HCT116 (cell line): ENCODE measurements at regions not wholly inside any gene's neighbourhood (a gene's known extent, or its start where the extent isn't known, plus 50 kb on each side); places are given as distances from the start of the nearest gene placed in this dataset.

Experiments
- ATAC-seq: fragments of 200-7000 bp; cut with Tn5 transposase; 2 replicates; pipeline ENCODE4 v1.9.1; 2020; ENCODE audit warnings: mild to moderate bottlenecking, moderate library complexity
- BruUV-seq: library from RNA; stranded (reverse); fragments of 400-500 nt; replicated peaks from 2 replicates; lab custom pipeline; 2021; lab: Mats Ljungman, UMichigan
- CTCF ChIA-PET: fragments of 300-600 bp; sonication (Branson Sonifier 250); formaldehyde crosslinking; loops from one replicate; lab custom pipeline; 2021; ENCODE audit warnings: antibody characterized with exemption; lab: Charles Lee
- POLR2A ChIA-PET: fragments of 300-600, 350-600 bp; sonication (Branson Sonifier 250); formaldehyde crosslinking; loops from one replicate; lab custom pipeline; 2021; ENCODE audit warnings: antibody characterized with exemption; lab: Charles Lee
- RAD21 ChIA-PET, 2 experiments: fragments of 300-600 bp; sonication (Branson Sonifier 250); formaldehyde crosslinking; loops; one replicate each; lab custom pipeline; 2023; ENCODE audit warnings: low total read pairs in 2 of 2; ENCODE audit not compliant: uncharacterized antibody in 2 of 2, unreplicated experiment in 2 of 2, low non-redundant PET in 1 of 2; lab: Charles Lee
- DNase-seq: peaks from one replicate; pipeline ENCODE4 v3.0.0-alpha.2; 2010; ENCODE audit warnings: low read depth, low spot score
- H2AFZ ChIP-seq: fragments of 200-600 bp; shearing (Covaris generic), sonication (generic); 2 replicates; pipeline ENCODE4 v1.6.1; 2017; ENCODE audit warnings: low read depth, mixed run types, mixed read lengths, antibody characterized with exemption, low read length; ENCODE audit not compliant: poor library complexity, severe bottlenecking
- H3K27ac ChIP-seq: 2 replicates; pipeline ENCODE4 v1.5.1; 2012; ENCODE audit warnings: low read depth, low read length
- H3K27me3 ChIP-seq: fragments of 200-600 bp; sonication (generic); 2 replicates; pipeline ENCODE4 v1.6.1; 2016; ENCODE audit warnings: mixed run types, low read length, mixed read lengths; ENCODE audit not compliant: insufficient read depth
- H3K36me3 ChIP-seq, 2 experiments: fragments of 200-500 bp in 1 of 2; fragments of 200-600 bp in 1 of 2; sonication (Bioruptor generic) in 1 of 2; sonication (generic) in 1 of 2; 2 replicates each; pipeline versions ENCODE4 v1.5.1 to v1.6.1; 2014 to 2016; ENCODE audit warnings: low read length in 2 of 2, inconsistent platforms in 1 of 2, mixed read lengths in 1 of 2, mixed run types in 1 of 2; ENCODE audit not compliant: insufficient read depth in 2 of 2, control insufficient read depth in 1 of 2
- H3K4me1 ChIP-seq, 2 experiments: fragments of 200-600 bp in 1 of 2; sonication (generic) in 1 of 2; 2 replicates each; pipeline versions ENCODE4 v1.5.1 to v1.6.1; 2012 to 2017; ENCODE audit warnings: low read length in 2 of 2, inconsistent platforms in 1 of 2, mild to moderate bottlenecking in 1 of 2, mixed read lengths in 1 of 2, mixed run types in 1 of 2, moderate library complexity in 1 of 2; ENCODE audit not compliant: insufficient read depth in 2 of 2, control insufficient read depth in 1 of 2
- H3K4me2 ChIP-seq: fragments of 200-600 bp; sonication (generic); 2 replicates; pipeline ENCODE4 v1.6.1; 2017; ENCODE audit warnings: mixed run types, low read length, mixed read lengths
- H3K4me3 ChIP-seq, 2 experiments: fragments of 200-600 bp in 1 of 2; sonication (generic) in 1 of 2; replicated peaks in 1 of 2; 2 replicates each; pipeline ENCODE4 v1.5.1; 2011 to 2016; ENCODE audit warnings: low read length in 2 of 2, control low read depth in 1 of 2, low read depth in 1 of 2, mild to moderate bottlenecking in 1 of 2, mixed read lengths in 1 of 2, mixed run types in 1 of 2
- H3K79me2 ChIP-seq: fragments of 200-600 bp; sonication (generic); 2 replicates; pipeline ENCODE4 v1.6.1; 2017; ENCODE audit warnings: mild to moderate bottlenecking, mixed run types, low read length, moderate library complexity, mixed read lengths; ENCODE audit not compliant: insufficient read depth
- H3K9ac ChIP-seq: fragments of 200-600 bp; sonication (generic); 2 replicates; pipeline ENCODE4 v1.6.1; 2016; ENCODE audit warnings: low read length, mixed read lengths
- H3K9me2 ChIP-seq: fragments of 200-600 bp; sonication (generic), shearing (Covaris generic); 2 replicates; pipeline ENCODE4 v1.6.1; 2017; ENCODE audit warnings: mixed run types, mild to moderate bottlenecking, moderate library complexity; ENCODE audit not compliant: insufficient read depth
- H3K9me3 ChIP-seq, 2 experiments: fragments of 200-500 bp in 1 of 2; fragments of 200-600 bp in 1 of 2; sonication (Bioruptor generic) in 1 of 2; sonication (generic) in 1 of 2; 2 replicates each; pipeline ENCODE4 v1.6.1; 2014 to 2017; ENCODE audit warnings: low read length in 2 of 2, mixed read lengths in 2 of 2, inconsistent platforms in 1 of 2, low read depth in 1 of 2, mild to moderate bottlenecking in 1 of 2, mixed run types in 1 of 2, moderate library complexity in 1 of 2; ENCODE audit not compliant: control insufficient read depth in 1 of 2, insufficient read depth in 1 of 2
- H4K20me1 ChIP-seq: fragments of 200-600 bp; sonication (generic), shearing (Covaris generic); 2 replicates; pipeline ENCODE4 v1.6.1; 2017; ENCODE audit warnings: mixed run types, mild to moderate bottlenecking, moderate library complexity; ENCODE audit not compliant: insufficient read depth
- ATF3 ChIP-seq: IDR thresholded peaks from 2 replicates; pipeline ENCODE4 v1.6.1; 2012
- CEBPB ChIP-seq: IDR thresholded peaks from 2 replicates; pipeline ENCODE4 v1.6.1; 2012; ENCODE audit warnings: low read depth
- EZH2 ChIP-seq: fragments of 200-600 bp; sonication (generic); IDR thresholded peaks from 2 replicates; pipeline ENCODE4 v1.6.1; 2017; ENCODE audit warnings: antibody characterized with exemption, mixed run types
- EZH2phosphoT487 ChIP-seq: fragments of 200-600 bp; IDR thresholded peaks from 2 replicates; pipeline ENCODE4 v1.6.1; 2018; ENCODE audit warnings: antibody characterized with exemption, borderline replicate concordance
- MAX ChIP-seq: IDR thresholded peaks from 2 replicates; pipeline ENCODE4 v1.6.1; 2012
- POLR2A ChIP-seq: IDR thresholded peaks from 2 replicates; pipeline ENCODE4 v1.7.0; 2011; ENCODE audit warnings: borderline replicate concordance; ENCODE audit not compliant: insufficient read depth, insufficient read length; ENCODE audit errors: extremely low read depth
- SIN3A ChIP-seq: IDR thresholded peaks from 2 replicates; pipeline ENCODE4 v1.6.1; 2012; ENCODE audit warnings: low read depth
- SP1 ChIP-seq: IDR thresholded peaks from 2 replicates; pipeline ENCODE4 v1.6.1; 2012; ENCODE audit warnings: low read depth
- SRF ChIP-seq: IDR thresholded peaks from 2 replicates; pipeline ENCODE4 v1.6.1; 2012; ENCODE audit warnings: low read depth
- YY1 ChIP-seq: IDR thresholded peaks from 2 replicates; pipeline ENCODE4 v1.6.1; 2011; ENCODE audit warnings: low read length, low read depth, moderate library complexity, mild to moderate bottlenecking; ENCODE audit not compliant: insufficient replicate concordance; ENCODE audit errors: extremely low read depth
- ZBTB33 ChIP-seq: IDR thresholded peaks from 2 replicates; pipeline ENCODE4 v1.6.1; 2011; ENCODE audit warnings: mild to moderate bottlenecking, low read length, moderate library complexity; ENCODE audit not compliant: insufficient replicate concordance; ENCODE audit errors: extremely low read depth
- ZFX ChIP-seq: fragments of 450-650 bp; IDR thresholded peaks from 2 replicates; pipeline ENCODE4 v1.6.1; 2017
- ZNF274 ChIP-seq: fragments of 200-500 bp; sonication (Bioruptor generic); IDR thresholded peaks from 2 replicates; pipeline ENCODE4 v1.6.1; 2014; ENCODE audit warnings: mild to moderate bottlenecking, low read depth, low read length, inconsistent platforms
- intact Hi-C: fragments of 100-400 bp; cut with micrococcal nuclease; formaldehyde crosslinking; loops from 2 replicates; pipeline ENCODE4 v1.10.0; 2022

GRCh38 chr15:95836536-95836935 lies 494.0 kb upstream of the NR2F2 start:
- intact Hi-C loops: no loop called here
- ChIA-PET CTCF (no interaction called here), RAD21 (no interaction called here), POLR2A (no interaction called here)
- Histone ChIP-seq H3K4me1 (no peaks in the 10 kb centered on the region), H2AFZ (no peak overlapping the region), H3K9ac (no peak overlapping the region), H4K20me1 (no peaks in the 10 kb centered on the region), H3K79me2 (no peaks in the 10 kb centered on the region), H3K9me2 (no peaks in the 10 kb centered on the region), H3K9me3 (no peaks in the 10 kb centered on the region), H3K27me3 (no peaks in the 10 kb centered on the region), H3K4me2 (no peak overlapping the region), H3K4me3 (no peak overlapping the region), H3K27ac (no peak overlapping the region), H3K36me3 (no peaks in the 10 kb centered on the region)
- ATAC-seq: no peak
- TF ChIP-seq MAX: no peak
- no peak for TF ChIP-seq POLR2A
- no peak for TF ChIP-seq ZNF274
- no peak for TF ChIP-seq EZH2
- no peak for TF ChIP-seq SRF
- TF ChIP-seq CEBPB: no peak
- no peak for TF ChIP-seq SIN3A
- TF ChIP-seq ATF3: no peak
- no peak for TF ChIP-seq ZBTB33
- no peak for TF ChIP-seq SP1
- no peak for TF ChIP-seq EZH2phosphoT487
- TF ChIP-seq ZFX: no peak
- no peak for TF ChIP-seq YY1
- no peak for DNase-seq
- no TSS peak for BruUV-seq
